K562 (cell line): ENCODE measurements at regions not wholly inside any gene's neighbourhood (a gene's known extent, or its start where the extent isn't known, plus 50 kb on each side); places are given as distances from the start of the nearest gene placed in this dataset.

ENCODE experiments used
- ATAC-seq: fragments of 200-7000 bp; cut with Tn5 transposase; 3 replicates; pipeline ENCODE4 v1.9.1; 2020; ENCODE audit warnings: moderate library complexity
- BruUV-seq: library from RNA; stranded (reverse); fragments of 400-500 nt; replicated peaks from 2 replicates; lab custom pipeline; 2021; lab: Mats Ljungman, UMichigan
- CTCF ChIA-PET: fragments of 300-600 bp; formaldehyde crosslinking; extraction: SDS; loops from one replicate; lab custom pipeline; 2021; ENCODE audit warnings: low intra/inter-chr PET ratio; lab: Yijun Ruan, JAX
- POLR2A ChIA-PET: fragments of 300-600, 350-650 bp; sonication (Branson Sonifier 250); formaldehyde crosslinking; extraction: SDS; loops from one replicate; lab custom pipeline; 2021; ENCODE audit warnings: antibody characterized with exemption, inconsistent platforms; lab: Yijun Ruan, JAX
- DNase-seq, 4 experiments: peaks; one replicate each; pipeline versions ENCODE4 v3.0.0 to v3.0.0-alpha.2; 2011 to 2018; ENCODE audit warnings: low spot score in 3 of 4, mixed read lengths in 3 of 4; ENCODE audit errors: extremely low read depth in 1 of 4
- FAIRE-seq: peaks from 2 replicates; lab custom pipeline; 2011; peaks lifted over from hg19 to GRCh38; lab: Jason Lieb, UNC
- H2AFZ ChIP-seq: 2 replicates; pipeline ENCODE4 v1.6.0; 2011; ENCODE audit warnings: low read depth, low read length, control low read depth, inconsistent platforms
- H3K27ac ChIP-seq: fragments of 200-600 bp; 3 replicates; pipeline ENCODE4 v1.8.0; 2011; ENCODE audit warnings: low read depth, mild to moderate bottlenecking, control low read depth, inconsistent platforms, low read length, moderate library complexity, mixed read lengths; ENCODE audit errors: extremely low read depth
- H3K27me3 ChIP-seq, 2 experiments: fragments of 300-600 bp in 1 of 2; 2 replicates in 1 of 2; 3 replicates in 1 of 2; pipeline versions ENCODE4 v1.6.0 to v1.8.0; 2011; ENCODE audit warnings: inconsistent platforms in 2 of 2, low read length in 2 of 2, mild to moderate bottlenecking in 1 of 2, mixed read lengths in 1 of 2, moderate library complexity in 1 of 2; ENCODE audit not compliant: control insufficient read depth in 2 of 2, insufficient read depth in 2 of 2
- H3K36me3 ChIP-seq: fragments of 300-600 bp; 3 replicates; pipeline ENCODE4 v1.8.0; 2011; ENCODE audit warnings: mild to moderate bottlenecking, low read length, inconsistent platforms; ENCODE audit not compliant: control insufficient read depth, insufficient read depth
- H3K4me1 ChIP-seq, 2 experiments: fragments of 200-600 bp in 1 of 2; replicated peaks in 1 of 2; 2 replicates in 1 of 2; 3 replicates in 1 of 2; pipeline versions ENCODE4 v1.5.1 to v1.8.0; 2011; ENCODE audit warnings: inconsistent platforms in 2 of 2, low read length in 2 of 2, mild to moderate bottlenecking in 1 of 2, mixed read lengths in 1 of 2, moderate library complexity in 1 of 2; ENCODE audit not compliant: control insufficient read depth in 2 of 2, insufficient read depth in 2 of 2
- H3K4me2 ChIP-seq: 2 replicates; pipeline ENCODE4 v1.6.1; 2011; ENCODE audit warnings: low read length, control low read depth, inconsistent platforms, mixed read lengths; ENCODE audit not compliant: insufficient read depth
- H3K4me3 ChIP-seq: fragments of 200-600 bp; sonication (generic), shearing (Covaris generic); 2 replicates; pipeline ENCODE4 v1.5.1; 2016; ENCODE audit warnings: control low read depth, inconsistent platforms
- H3K79me2 ChIP-seq: fragments of 200-600 bp; 3 replicates; pipeline ENCODE4 v1.8.0; 2011; ENCODE audit warnings: low read length, inconsistent platforms; ENCODE audit not compliant: control insufficient read depth, insufficient read depth
- H3K9ac ChIP-seq, 2 experiments: 2 replicates each; pipeline versions ENCODE4 v1.6.0 to v1.6.1; 2011; ENCODE audit warnings: low read depth in 2 of 2, low read length in 2 of 2, control low read depth in 1 of 2, inconsistent platforms in 1 of 2, mild to moderate bottlenecking in 1 of 2, mixed read lengths in 1 of 2; ENCODE audit not compliant: insufficient read depth in 1 of 2
- H3K9me1 ChIP-seq: one replicate; pipeline ENCODE4 v1.6.0; 2011; ENCODE audit warnings: inconsistent platforms, mild to moderate bottlenecking, low read length, moderate library complexity; ENCODE audit not compliant: control insufficient read depth, insufficient read depth
- H3K9me3 ChIP-seq: replicated peaks from 2 replicates; pipeline ENCODE4 v1.5.1; 2011; ENCODE audit warnings: low read depth, low read length, inconsistent platforms; ENCODE audit not compliant: control insufficient read depth, insufficient read depth
- H4K20me1 ChIP-seq: replicated peaks from 2 replicates; pipeline ENCODE4 v1.6.1; 2011; ENCODE audit warnings: low read length, inconsistent platforms, mixed read lengths; ENCODE audit not compliant: control insufficient read depth, insufficient read depth
- C11orf30 ChIP-seq: fragments of 450-650 bp; IDR thresholded peaks from 2 replicates; pipeline ENCODE4 v1.6.1; 2016; ENCODE audit warnings: low read depth, mild to moderate bottlenecking
- KDM2B ChIP-seq: fragments of 250-450 bp; sonication (Bioruptor Pico); IDR thresholded peaks from 2 replicates; pipeline ENCODE4 v1.8.0; 2021; ENCODE audit warnings: mild to moderate bottlenecking, moderate library complexity
- MAFF ChIP-seq: IDR thresholded peaks from 2 replicates; pipeline ENCODE4 v1.6.1; 2012; ENCODE audit warnings: low read length, improper control_type of control experiment
- MAFG ChIP-seq: fragments of 450-650 bp; conservative IDR thresholded peaks from 2 replicates; pipeline ENCODE4 v1.6.1; 2016; ENCODE audit warnings: missing genetic modification characterization, missing compliant biosample characterization
- MAFK ChIP-seq: IDR thresholded peaks from 2 replicates; pipeline ENCODE4 v1.6.1; 2011; ENCODE audit warnings: low read length, improper control_type of control experiment
- NFE2 ChIP-seq: IDR thresholded peaks from 2 replicates; pipeline ENCODE4 v1.6.1; 2014; ENCODE audit warnings: antibody characterized with exemption, low read depth
- SMARCA4 ChIP-seq: fragments of 450-650 bp; IDR thresholded peaks from 2 replicates; pipeline ENCODE4 v1.6.1; 2016
- THRAP3 ChIP-seq: fragments of 450-650 bp; IDR thresholded peaks from 2 replicates; pipeline ENCODE4 v1.6.1; 2016; ENCODE audit warnings: mild to moderate bottlenecking, inconsistent platforms, borderline replicate concordance
- ZNF316 ChIP-seq: fragments of 450-650 bp; IDR thresholded peaks from 2 replicates; pipeline ENCODE4 v1.6.1; 2016
- ZNF384 ChIP-seq: IDR thresholded peaks from 2 replicates; pipeline ENCODE4 v1.6.1; 2012; ENCODE audit warnings: low read depth, low read length, improper control_type of control experiment
- WGBS: fragments of 100-300 bp; shearing (Covaris generic); methylation state at CpG from one replicate; pipeline ENCODE4 v1.1.6; 2016; ENCODE audit warnings: low coverage, mixed read lengths; ENCODE audit not compliant: insufficient coverage; ENCODE audit errors: missing lambda C conversion rate; 5-methylcytosine and 5-hydroxymethylcytosine counted together
- in situ Hi-C: fragments of 300-500 bp; cut with MboI; formaldehyde crosslinking; loops from 4 replicates; pipeline ENCODE4 v1.15.0; 2018; ENCODE audit warnings: inconsistent platforms, mixed read lengths
- intact Hi-C: fragments of 100-400 bp; cut with micrococcal nuclease; formaldehyde crosslinking; loops from 2 replicates; pipeline ENCODE4 v1.14.2; 2022
- TF ChIP-seq, protein P1 (sequence below), 3 experiments: IDR thresholded peaks in 2 of 3; conservative IDR thresholded peaks in 1 of 3; 2 replicates each; pipeline ENCODE4 v1.5.1; 2011 to 2012; ENCODE audit warnings: low read length in 3 of 3, mild to moderate bottlenecking in 3 of 3, control low read depth in 2 of 3, improper control_type of control experiment in 1 of 3, inconsistent platforms in 1 of 3, low read depth in 1 of 3, mixed read lengths in 1 of 3, moderate library complexity in 1 of 3; ENCODE audit not compliant: insufficient read depth in 2 of 3

DNA sequence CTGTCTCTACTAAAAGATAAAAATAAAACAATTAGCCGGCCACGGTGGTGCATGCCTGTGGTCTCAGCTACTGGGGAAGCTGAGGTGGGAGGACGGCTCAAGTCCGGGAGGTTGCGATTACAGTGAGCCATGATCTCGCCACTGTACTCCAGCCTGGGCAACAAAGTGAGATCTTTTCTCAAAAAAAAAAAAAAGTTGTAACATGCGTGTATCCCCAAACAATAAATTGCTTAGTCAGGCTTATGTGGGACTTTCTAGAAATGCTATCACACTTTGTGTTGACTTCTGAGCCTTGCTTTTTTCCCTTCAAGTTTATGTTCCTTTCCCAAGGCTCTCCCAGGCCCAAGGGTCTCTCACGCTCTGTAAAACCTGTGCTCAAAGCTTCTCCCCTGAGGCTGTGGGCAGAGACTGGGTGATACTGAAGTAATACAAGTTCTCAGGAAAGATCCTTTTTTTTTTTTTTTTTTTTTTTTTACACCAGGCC lies 88.0 kb upstream of the TNS3 start:
- Histone ChIP-seq H3K9me1 (no peaks in the 10 kb centered on the region), H4K20me1 (no peaks in the 10 kb centered on the region), H3K4me3 (no peak overlapping the region), H3K9ac (no peak overlapping the region), H3K36me3 (no peaks in the 10 kb centered on the region), H3K9me3 (no peaks in the 10 kb centered on the region), H3K4me1 (peaks cover 0 to 6% of the 10 kb centered on the region in 2 experiments; a peak in 3 of 5 replicates), H3K27ac (peak overlapping the region; percentile 10; the same call in 1 of the 3 replicates), H2AFZ (peak overlapping the region; percentile 5; the same call in 1 of the 2 replicates), H3K27me3 (peaks cover 0 to 19% of the 10 kb centered on the region in 2 experiments; a peak in 3 of 5 replicates)
- intact Hi-C loops, result no loop called here
- no TSS peak for BruUV-seq
- no peak for FAIRE-seq
- no peak for DNase-seq
- WGBS, result 9% methylated on average over 8 of the region's 8 CpGs
- CTCF ChIA-PET, result no interaction called here
- peak; percentile 40 for ATAC-seq
- TF ChIP-seq MAFG (tag) (peak; percentile 92), KDM2B (no peak), ZNF384 (peak; percentile 65), MAFK (peak; percentile 84), MAFF (peak; percentile 80), THRAP3 (no peak), ZNF316 (peak; percentile 93), C11orf30 (peak; percentile 93), NFE2 (peak; percentile 42; the same call in 1 of the 2 replicates), SMARCA4 (peak; percentile 7; the same call in 1 of the 2 replicates)
- TF ChIP-seq, protein P1, sequence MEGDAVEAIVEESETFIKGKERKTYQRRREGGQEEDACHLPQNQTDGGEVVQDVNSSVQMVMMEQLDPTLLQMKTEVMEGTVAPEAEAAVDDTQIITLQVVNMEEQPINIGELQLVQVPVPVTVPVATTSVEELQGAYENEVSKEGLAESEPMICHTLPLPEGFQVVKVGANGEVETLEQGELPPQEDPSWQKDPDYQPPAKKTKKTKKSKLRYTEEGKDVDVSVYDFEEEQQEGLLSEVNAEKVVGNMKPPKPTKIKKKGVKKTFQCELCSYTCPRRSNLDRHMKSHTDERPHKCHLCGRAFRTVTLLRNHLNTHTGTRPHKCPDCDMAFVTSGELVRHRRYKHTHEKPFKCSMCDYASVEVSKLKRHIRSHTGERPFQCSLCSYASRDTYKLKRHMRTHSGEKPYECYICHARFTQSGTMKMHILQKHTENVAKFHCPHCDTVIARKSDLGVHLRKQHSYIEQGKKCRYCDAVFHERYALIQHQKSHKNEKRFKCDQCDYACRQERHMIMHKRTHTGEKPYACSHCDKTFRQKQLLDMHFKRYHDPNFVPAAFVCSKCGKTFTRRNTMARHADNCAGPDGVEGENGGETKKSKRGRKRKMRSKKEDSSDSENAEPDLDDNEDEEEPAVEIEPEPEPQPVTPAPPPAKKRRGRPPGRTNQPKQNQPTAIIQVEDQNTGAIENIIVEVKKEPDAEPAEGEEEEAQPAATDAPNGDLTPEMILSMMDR (IDR thresholded peaks at IDR 0.05 in 2 of 3, conservative IDR thresholded peaks at IDR 0.05 in 1 of 3; ENCODE audit: insufficient read depth in 2 of 3, low read depth in 1 of 3, low read length in 3 of 3), result no peak
- TF ChIP-seq, all 486 proteins: peak for 8
- POLR2A ChIA-PET, result interaction anchor here (0.6 to 0.7 kb wide), 2 partner anchors 36 to 42 kb away, joined by 3 read pairs; no protein-coding TSS in a partner anchor
- Histone ChIP-seq H3K4me2 (no peak overlapping the region), H3K79me2 (no peaks in the 10 kb centered on the region)
- in situ Hi-C loops, result no loop called here
